Ovary (tissue), 7 donors: ENCODE measurements at regions not wholly inside any gene's neighbourhood (a gene's known extent, or its start where the extent isn't known, plus 50 kb on each side); places are given as distances from the start of the nearest gene placed in this dataset.
"Not testable (repeated sequence)": the region's sequence is repeated elsewhere in the genome, so short reads cannot be mapped to it uniquely, and the experiment has no call there.

Experiments
- DNase-seq, 5 donors: peaks; one replicate each; pipeline ENCODE4 v3.0.0-alpha.2; 2019 to 2020
- H3K27ac ChIP-seq, 2 donors: fragments of 200-600 bp; one replicate each; pipeline versions ENCODE4 v1.5.1 to v1.8.0; 2019 to 2022
- H3K27me3 ChIP-seq: fragments of 200-600 bp; one replicate; pipeline ENCODE4 v1.8.0; 2022
- H3K36me3 ChIP-seq: fragments of 200-600 bp; sonication (generic); one replicate; pipeline ENCODE4 v1.5.1; 2019
- H3K4me1 ChIP-seq: one replicate; pipeline ENCODE4 v1.8.1; 2013; ENCODE audit warnings: mild to moderate bottlenecking, moderate library complexity; ENCODE audit not compliant: insufficient read depth
- H3K4me3 ChIP-seq: fragments of 200-600 bp; sonication (generic); one replicate; pipeline ENCODE4 v1.5.1; 2017
- H3K9me3 ChIP-seq, 2 donors: fragments of 200-600 bp in 1 of 2; sonication (generic) in 1 of 2; one replicate each; pipeline versions ENCODE4 v1.5.1 to v1.8.1; 2013 to 2019; ENCODE audit warnings: mild to moderate bottlenecking in 1 of 2, moderate library complexity in 1 of 2
- EP300 ChIP-seq: sonication (generic); formaldehyde crosslinking; IDR thresholded peaks from one replicate; pipeline ENCODE4 v1.6.1; 2017; ENCODE audit warnings: antibody characterized with exemption
- POLR2A ChIP-seq: fragments of 450-650 bp; IDR thresholded peaks from one replicate; pipeline ENCODE4 v1.6.1; 2017; ENCODE audit warnings: antibody characterized with exemption, mild to moderate bottlenecking, moderate library complexity
- WGBS, 3 donors: extraction: QIAGEN DNeasy Blood & Tissue Kit in 1 of 3; methylation state at CpG; one replicate each; pipeline versions ENCODE4 v1.1.5 to v1.1.7; 2013 to 2017; 5-methylcytosine and 5-hydroxymethylcytosine counted together
- intact Hi-C, 4 donors: fragments of 100-400 bp; cut with DNase I; formaldehyde crosslinking; loops; one replicate each; pipeline versions ENCODE4 v1.11.0 to v1.15.1; 2022 to 2023
- TF ChIP-seq, protein P1 (sequence below), 3 donors: fragments of 450-650 bp in 2 of 3; fragments of 200-600 bp in 1 of 3; IDR thresholded peaks; one replicate each; pipeline versions ENCODE4 v1.5.1 to v1.8.0; 2016 to 2022; ENCODE audit warnings: antibody characterized with exemption in 3 of 3, mild to moderate bottlenecking in 1 of 3
- donor health status: DM: no; HTN: no; CAD: no; lungs with moderate emphysema.
- donor health status: DM: no; HTN: no; CAD: no.
- donor health status: Bipolar disorder and iron deficiency.
- donor health status: DM: no; HTN: no; CAD: no.
- donor health status: DM: yes; HTN: yes; CAD: no.

DNA sequence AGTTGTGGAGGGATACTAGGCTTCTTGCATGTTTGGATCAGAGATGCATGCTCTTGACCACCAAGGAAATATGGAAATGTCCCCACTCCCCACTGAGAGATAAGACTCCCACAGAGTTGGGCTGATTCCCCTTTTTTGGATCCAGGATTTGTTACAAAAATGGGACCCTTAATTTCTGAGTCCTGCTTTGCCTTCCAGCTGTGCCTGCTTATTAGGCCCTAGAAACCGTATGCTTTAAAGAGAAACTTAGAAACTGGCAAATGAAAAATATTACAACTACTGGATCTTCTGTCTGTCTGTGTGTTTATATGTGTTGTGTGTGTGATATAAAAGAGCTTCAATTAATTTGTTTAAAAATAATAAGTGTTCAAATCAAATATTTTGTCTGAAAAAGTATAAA, 817.6 kb upstream of the CITED2 start:
- Histone ChIP-seq H3K4me3 (no peak overlapping the region), H3K27ac (no peak overlapping the region), H3K27me3 (no peaks in the 10 kb centered on the region), H3K36me3 (no peaks in the 10 kb centered on the region), H3K4me1 (no peaks in the 10 kb centered on the region), H3K9me3 (no peaks in the 10 kb centered on the region)
- intact Hi-C loops, result no loop called here
- 85 to 98% (median 92%) methylated on average over 1 of the region's 1 CpG for WGBS, 3 donors
- no peak for TF ChIP-seq EP300
- no peak for TF ChIP-seq POLR2A
- TF ChIP-seq, protein P1, sequence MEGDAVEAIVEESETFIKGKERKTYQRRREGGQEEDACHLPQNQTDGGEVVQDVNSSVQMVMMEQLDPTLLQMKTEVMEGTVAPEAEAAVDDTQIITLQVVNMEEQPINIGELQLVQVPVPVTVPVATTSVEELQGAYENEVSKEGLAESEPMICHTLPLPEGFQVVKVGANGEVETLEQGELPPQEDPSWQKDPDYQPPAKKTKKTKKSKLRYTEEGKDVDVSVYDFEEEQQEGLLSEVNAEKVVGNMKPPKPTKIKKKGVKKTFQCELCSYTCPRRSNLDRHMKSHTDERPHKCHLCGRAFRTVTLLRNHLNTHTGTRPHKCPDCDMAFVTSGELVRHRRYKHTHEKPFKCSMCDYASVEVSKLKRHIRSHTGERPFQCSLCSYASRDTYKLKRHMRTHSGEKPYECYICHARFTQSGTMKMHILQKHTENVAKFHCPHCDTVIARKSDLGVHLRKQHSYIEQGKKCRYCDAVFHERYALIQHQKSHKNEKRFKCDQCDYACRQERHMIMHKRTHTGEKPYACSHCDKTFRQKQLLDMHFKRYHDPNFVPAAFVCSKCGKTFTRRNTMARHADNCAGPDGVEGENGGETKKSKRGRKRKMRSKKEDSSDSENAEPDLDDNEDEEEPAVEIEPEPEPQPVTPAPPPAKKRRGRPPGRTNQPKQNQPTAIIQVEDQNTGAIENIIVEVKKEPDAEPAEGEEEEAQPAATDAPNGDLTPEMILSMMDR (IDR thresholded peaks at IDR 0.05), result no peak
- DNase-seq, result no peak

DNA sequence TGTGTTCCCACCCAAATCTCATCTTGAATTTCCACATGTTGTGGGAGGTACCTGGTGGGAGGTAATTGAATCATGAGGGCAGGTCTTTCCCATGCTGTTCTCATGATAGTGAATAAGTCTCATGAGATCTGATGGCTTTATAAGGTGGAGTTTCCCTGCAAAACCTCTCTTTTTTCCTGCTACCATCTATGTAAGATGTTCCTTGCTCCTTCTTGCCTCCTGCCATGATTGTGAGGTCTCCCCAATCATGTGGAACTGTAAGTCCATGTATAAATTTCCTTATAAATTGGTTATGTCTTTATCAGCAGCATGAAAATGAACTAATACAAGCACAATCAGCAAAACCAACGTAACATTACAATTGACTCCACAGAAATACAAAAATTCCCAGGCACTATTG, 814.8 kb upstream of the CITED2 start:
- H3K27me3 ChIP-seq, intact Hi-C loops, H3K36me3 ChIP-seq, H3K4me1 ChIP-seq, DNase-seq, H3K4me3 ChIP-seq, H3K9me3 ChIP-seq, H3K27ac ChIP-seq: not testable (repeated sequence)
- WGBS, 3 donors, result 94 to 99% (median 94%) methylated on average over 1 of the region's 1 CpG

DNA sequence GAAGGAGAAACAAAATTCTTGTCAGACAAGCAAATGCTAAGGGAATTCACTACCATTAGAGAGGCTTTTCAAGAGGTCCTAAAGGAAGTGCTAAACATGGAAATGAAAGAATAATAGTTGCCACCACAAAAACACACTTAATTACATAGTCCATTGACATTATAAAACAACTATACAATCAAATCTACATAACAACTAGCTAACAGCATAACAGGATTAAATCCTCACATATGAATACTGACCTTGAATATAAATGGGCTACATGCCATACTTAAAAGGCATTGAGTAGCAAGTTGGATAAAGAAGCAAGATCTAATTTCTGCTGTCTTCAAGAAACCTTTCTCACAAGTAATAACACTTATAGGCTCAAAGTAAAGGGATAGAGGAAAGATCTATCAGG, 811.5 kb upstream of the CITED2 start:
- Histone ChIP-seq H3K36me3 (no peaks in the 10 kb centered on the region), H3K4me3 (no peak overlapping the region), H3K9me3 (no peaks in the 10 kb centered on the region), H3K4me1 (no peaks in the 10 kb centered on the region), H3K27me3 (no peaks in the 10 kb centered on the region), H3K27ac (no peak overlapping the region)
- no peak for DNase-seq
- TF ChIP-seq, protein P1 (IDR thresholded peaks at IDR 0.05), result no peak
- TF ChIP-seq EP300 (no peak), POLR2A (no peak)
- intact Hi-C loops, result no loop called here

DNA sequence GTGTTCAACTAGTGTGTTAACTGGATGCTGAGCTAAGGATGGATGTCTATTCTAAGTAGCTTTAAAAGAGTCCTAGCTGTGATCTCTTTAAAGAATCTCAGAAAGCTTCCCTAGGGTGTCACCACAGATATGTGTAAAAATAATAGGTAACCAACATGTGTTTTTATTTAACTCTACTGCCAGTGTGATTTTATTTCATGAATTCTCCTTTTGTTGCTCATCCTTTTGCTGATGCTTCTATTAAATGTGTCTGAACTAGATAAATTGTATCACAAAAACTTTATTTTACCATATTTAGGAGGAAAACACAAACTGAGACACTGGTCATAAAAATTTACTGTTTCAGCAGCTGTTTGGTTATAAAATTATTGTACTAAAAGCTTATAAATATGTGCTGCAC, 809.4 kb upstream of the CITED2 start:
- no peak overlapping the region for H3K27ac ChIP-seq
- no peaks in the 10 kb centered on the region for H3K36me3 ChIP-seq
- no peaks in the 10 kb centered on the region for H3K9me3 ChIP-seq
- TF ChIP-seq EP300 (no peak), POLR2A (no peak)
- TF ChIP-seq, protein P1 (IDR thresholded peaks at IDR 0.05), result no peak
- intact Hi-C loops, result no loop called here
- H3K4me3 ChIP-seq, result no peak overlapping the region
- peaks cover 3% of the 10 kb centered on the region for H3K4me1 ChIP-seq
- H3K27me3 ChIP-seq, result no peaks in the 10 kb centered on the region
- no peak for DNase-seq

DNA sequence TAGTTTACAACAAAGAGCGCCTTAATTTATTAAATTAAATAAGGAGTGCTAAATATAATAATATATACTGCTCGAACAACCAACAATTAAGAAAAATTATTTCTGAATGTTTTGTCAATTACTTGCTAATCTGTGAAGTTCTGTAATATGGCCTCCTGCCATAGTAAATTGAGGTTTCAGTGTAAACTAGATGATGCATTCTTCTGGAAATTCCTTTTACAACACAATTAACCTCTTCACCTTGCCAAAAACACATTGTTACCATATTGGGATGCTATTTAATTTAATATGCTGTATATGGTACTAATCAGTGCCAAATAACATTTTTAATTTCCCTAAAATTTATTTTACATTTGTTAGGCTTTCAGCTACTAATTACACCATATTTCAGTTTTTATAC, 808.4 kb upstream of the CITED2 start:
- intact Hi-C loops, result no loop called here
- DNase-seq, result no peak
- Histone ChIP-seq H3K27ac (no peak overlapping the region), H3K4me3 (no peak overlapping the region), H3K27me3 (no peaks in the 10 kb centered on the region), H3K4me1 (peaks cover 7% of the 10 kb centered on the region), H3K36me3 (no peaks in the 10 kb centered on the region), H3K9me3 (no peaks in the 10 kb centered on the region)
- WGBS, 3 donors, result 82 to 90% (median 86%) methylated on average over 2 of the region's 2 CpGs
- TF ChIP-seq POLR2A (no peak), EP300 (no peak)
- TF ChIP-seq, protein P1 (IDR thresholded peaks at IDR 0.05), result no peak
